GM12892 (cell line): ENCODE measurements at regions not wholly inside any gene's neighbourhood (a gene's known extent, or its start where the extent isn't known, plus 50 kb on each side); places are given as distances from the start of the nearest gene placed in this dataset.

Source experiments
- POLR2AphosphoS5 ChIP-seq: IDR thresholded peaks from 2 replicates; pipeline ENCODE4 v1.6.1; 2011; ENCODE audit warnings: low read depth, low read length, control low read depth
- TAF1 ChIP-seq: IDR thresholded peaks from 2 replicates; pipeline ENCODE4 v1.6.1; 2011; ENCODE audit warnings: low read depth, mild to moderate bottlenecking, control low read depth, low read length, borderline replicate concordance

GRCh38 chr5:164753434-164753833 is 1248.0 kb downstream of the MAT2B start:
- TF ChIP-seq TAF1 (no peak), POLR2AphosphoS5 (no peak)
